ENCODE measurements at regions not wholly inside any gene's neighbourhood (a gene's known extent, or its start where the extent isn't known, plus 50 kb on each side); places are given as distances from the start of the nearest gene placed in this dataset.
"Not testable (repeated sequence)": the region's sequence is repeated elsewhere in the genome, so short reads cannot be mapped to it uniquely, and the experiment has no call there.

GRCh38 chr7:152502813-152503790 lies 67.3 kb upstream of the KMT2C start:
- DNase-seq (ENCODE audit: low spot score): no peak

- no peak for DNase-seq (ENCODE audit: low spot score)
Measured at GRCh38 chr7:152501506-152501905, 65.7 kb upstream of the KMT2C start.

- not testable (repeated sequence) for DNase-seq (ENCODE audit: low spot score)
Measured at GRCh38 chr7:152499969-152500368, 64.2 kb upstream of the KMT2C start.

DNA sequence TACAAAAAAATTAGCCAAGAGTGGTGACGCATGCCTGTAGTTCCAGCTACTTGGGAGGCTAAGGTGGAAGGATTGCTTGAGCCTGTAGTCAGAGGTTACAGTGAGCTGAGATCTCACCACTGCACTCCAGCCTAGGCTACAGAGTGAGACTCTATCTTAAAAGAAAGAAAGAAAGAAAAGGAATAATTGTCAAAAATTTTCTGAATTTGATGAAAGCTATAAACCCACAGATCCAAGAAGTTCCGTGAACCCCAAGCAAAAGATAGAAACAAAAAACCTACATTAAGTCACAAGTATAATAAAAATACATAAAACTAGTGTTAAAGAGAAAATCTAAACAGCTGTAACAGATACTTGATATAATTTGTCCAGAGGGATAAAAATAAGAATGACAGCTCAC lies 60.1 kb upstream of the KMT2C start:
- DNase-seq (ENCODE audit: low spot score): no peak

GRCh38 chr7:152492952-152493351 lies 57.1 kb upstream of the KMT2C start:
- DNase-seq (ENCODE audit: low spot score): no peak

GRCh38 chr7:152489044-152489443 lies 53.2 kb upstream of the KMT2C start:
- no peak for DNase-seq (ENCODE audit: low spot score)

- DNase-seq (ENCODE audit: low spot score): no peak
Measured at GRCh38 chr7:152486968-152487367, 51.2 kb upstream of the KMT2C start.

DNA sequence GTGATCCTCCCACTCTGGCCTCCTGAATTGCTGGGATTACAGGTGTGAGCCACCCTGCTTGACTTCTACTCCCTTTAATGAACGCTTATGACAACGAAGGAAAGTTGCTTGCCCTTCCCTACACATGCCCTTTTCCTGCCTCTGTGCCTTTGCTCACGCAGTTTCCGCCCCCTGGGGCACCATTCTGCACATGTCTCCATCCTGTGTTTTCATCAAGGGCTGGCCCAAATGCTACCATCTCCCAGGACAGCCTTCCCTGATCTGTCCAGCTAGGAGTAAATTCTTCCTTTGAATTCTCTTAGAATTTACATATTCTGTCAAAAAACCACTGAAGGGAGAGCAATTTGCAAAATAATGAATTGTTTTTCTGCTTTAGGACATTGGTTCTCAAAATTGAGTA lies 50.0 kb upstream of the KMT2C start:
- DNase-seq (ENCODE audit: low spot score): no peak
